ENCODE measurements at regions not wholly inside any gene's neighbourhood (a gene's known extent, or its start where the extent isn't known, plus 50 kb on each side); places are given as distances from the start of the nearest gene placed in this dataset.

- H3K9me2 ChIP-seq (ENCODE audit: insufficient read depth, low read length): no peaks in the 10 kb centered on the region
- ChIA-PET CTCF (ENCODE audit: unreplicated experiment) (no interaction called here), POLR2A (no interaction called here)
- H3K4me2 ChIP-seq (ENCODE audit: low read length): no peak overlapping the region
- no peaks in the 10 kb centered on the region for H3K9me3 ChIP-seq (ENCODE audit: low read length)
- intact Hi-C loops (cut with micrococcal nuclease; ENCODE audit: unreplicated experiment): no loop called here
- DNase-seq (ENCODE audit: low spot score): no peak
- no peak overlapping the region for H3K27ac ChIP-seq (ENCODE audit: low read depth, low read length, poor library complexity, severe bottlenecking)
- H4K20me1 ChIP-seq (ENCODE audit: insufficient read depth, low read length): no peaks in the 10 kb centered on the region
- H3K36me3 ChIP-seq (ENCODE audit: insufficient read depth, low read length): no peaks in the 10 kb centered on the region
- TF ChIP-seq CTCF (conservative IDR thresholded peaks at IDR 0.05; ENCODE audit: low read length) (no peak), EZH2phosphoT487 (IDR thresholded peaks at IDR 0.05; ENCODE audit: borderline replicate concordance, low read depth, low read length) (no peak)
- no peaks in the 10 kb centered on the region for H3K4me1 ChIP-seq (ENCODE audit: insufficient read depth, low read length, poor library complexity, severe bottlenecking)
- no peaks in the 10 kb centered on the region for H3K79me2 ChIP-seq (ENCODE audit: insufficient read depth, low read depth, low read length)
- no TSS peak for BruUV-seq (replicated peaks)
- H2AFZ ChIP-seq (ENCODE audit: low read length): no peak overlapping the region
- H3K4me3 ChIP-seq (ENCODE audit: low read depth, low read length, poor library complexity, severe bottlenecking): no peak overlapping the region
Observed at GRCh38 chr6:81067057-81067456, 685.4 kb downstream of the TENT5A start.

GRCh38 chr6:81063891-81064290 lies 688.6 kb downstream of the TENT5A start:
- no peaks in the 10 kb centered on the region for H3K9me2 ChIP-seq (ENCODE audit: insufficient read depth, low read length)
- no peak overlapping the region for H3K27ac ChIP-seq (ENCODE audit: low read depth, low read length, poor library complexity, severe bottlenecking)
- no peaks in the 10 kb centered on the region for H4K20me1 ChIP-seq (ENCODE audit: insufficient read depth, low read length)
- H3K79me2 ChIP-seq (ENCODE audit: insufficient read depth, low read depth, low read length): no peaks in the 10 kb centered on the region
- BruUV-seq (replicated peaks): no TSS peak
- no peak overlapping the region for H3K4me2 ChIP-seq (ENCODE audit: low read length)
- H3K9me3 ChIP-seq (ENCODE audit: low read length): no peaks in the 10 kb centered on the region
- no peak overlapping the region for H3K4me3 ChIP-seq (ENCODE audit: low read depth, low read length, poor library complexity, severe bottlenecking)
- intact Hi-C loops (cut with micrococcal nuclease; ENCODE audit: unreplicated experiment): no loop called here
- no peaks in the 10 kb centered on the region for H3K36me3 ChIP-seq (ENCODE audit: insufficient read depth, low read length)
- H3K4me1 ChIP-seq (ENCODE audit: insufficient read depth, low read length, poor library complexity, severe bottlenecking): no peaks in the 10 kb centered on the region
- no peak for TF ChIP-seq CTCF (conservative IDR thresholded peaks at IDR 0.05; ENCODE audit: low read length)
- no peak for TF ChIP-seq EZH2phosphoT487 (IDR thresholded peaks at IDR 0.05; ENCODE audit: borderline replicate concordance, low read depth, low read length)
- POLR2A ChIA-PET: no interaction called here
- no peak for DNase-seq (ENCODE audit: low spot score)
- CTCF ChIA-PET (ENCODE audit: unreplicated experiment): no interaction called here
- no peak overlapping the region for H2AFZ ChIP-seq (ENCODE audit: low read length)

GRCh38 chr6:81054036-81054435 lies 698.4 kb downstream of the TENT5A start:
- H3K27ac ChIP-seq (ENCODE audit: low read depth, low read length, poor library complexity, severe bottlenecking): no peak overlapping the region
- no peaks in the 10 kb centered on the region for H3K9me3 ChIP-seq (ENCODE audit: low read length)
- no peaks in the 10 kb centered on the region; the same call in 1 of the 2 replicates for H4K20me1 ChIP-seq (ENCODE audit: insufficient read depth, low read length)
- ChIA-PET POLR2A (interaction anchor here (0.7 kb wide), 1 partner anchor 24 kb away, joined by 3 read pairs; no protein-coding TSS in a partner anchor), CTCF (ENCODE audit: unreplicated experiment) (no interaction called here)
- no peaks in the 10 kb centered on the region for H3K9me2 ChIP-seq (ENCODE audit: insufficient read depth, low read length)
- H3K36me3 ChIP-seq (ENCODE audit: insufficient read depth, low read length): no peaks in the 10 kb centered on the region
- no peaks in the 10 kb centered on the region for H3K79me2 ChIP-seq (ENCODE audit: insufficient read depth, low read depth, low read length)
- BruUV-seq (replicated peaks): no TSS peak
- no peak overlapping the region for H3K4me2 ChIP-seq (ENCODE audit: low read length)
- no peaks in the 10 kb centered on the region for H3K4me1 ChIP-seq (ENCODE audit: insufficient read depth, low read length, poor library complexity, severe bottlenecking)
- H2AFZ ChIP-seq (ENCODE audit: low read length): no peak overlapping the region
- no peak overlapping the region for H3K4me3 ChIP-seq (ENCODE audit: low read depth, low read length, poor library complexity, severe bottlenecking)
- no peak for DNase-seq (ENCODE audit: low spot score)
- TF ChIP-seq CTCF (conservative IDR thresholded peaks at IDR 0.05; ENCODE audit: low read length): no peak
- TF ChIP-seq EZH2phosphoT487 (IDR thresholded peaks at IDR 0.05; ENCODE audit: borderline replicate concordance, low read depth, low read length): no peak
- intact Hi-C loops (cut with micrococcal nuclease; ENCODE audit: unreplicated experiment): no loop called here
